HG03342 (cell line): ENCODE measurements at regions not wholly inside any gene's neighbourhood (a gene's known extent, or its start where the extent isn't known, plus 50 kb on each side); places are given as distances from the start of the nearest gene placed in this dataset.

ENCODE experiments used
- ATAC-seq: cut with Tn5 transposase; IDR thresholded peaks from one replicate; pipeline ENCODE4 v1.9.1; 2021; ENCODE audit warnings: mild to moderate bottlenecking, moderate library complexity; ENCODE audit not compliant: unreplicated experiment

GRCh38 chr4:123869286-123870215, 473.0 kb downstream of the SPRY1 start:
- no peak for ATAC-seq

- ATAC-seq: no peak
Measured at GRCh38 chr4:123870216-123870876, 473.8 kb downstream of the SPRY1 start.

GRCh38 chr4:123871341-123871740, 474.7 kb downstream of the SPRY1 start:
- no peak for ATAC-seq

- no peak for ATAC-seq
Measured at GRCh38 chr4:123874063-123874462, 477.5 kb downstream of the SPRY1 start.

GRCh38 chr4:123876143-123876542, 479.5 kb downstream of the SPRY1 start:
- no peak for ATAC-seq

- ATAC-seq: no peak
Measured at GRCh38 chr4:123876671-123877101, 480.1 kb downstream of the SPRY1 start.

DNA sequence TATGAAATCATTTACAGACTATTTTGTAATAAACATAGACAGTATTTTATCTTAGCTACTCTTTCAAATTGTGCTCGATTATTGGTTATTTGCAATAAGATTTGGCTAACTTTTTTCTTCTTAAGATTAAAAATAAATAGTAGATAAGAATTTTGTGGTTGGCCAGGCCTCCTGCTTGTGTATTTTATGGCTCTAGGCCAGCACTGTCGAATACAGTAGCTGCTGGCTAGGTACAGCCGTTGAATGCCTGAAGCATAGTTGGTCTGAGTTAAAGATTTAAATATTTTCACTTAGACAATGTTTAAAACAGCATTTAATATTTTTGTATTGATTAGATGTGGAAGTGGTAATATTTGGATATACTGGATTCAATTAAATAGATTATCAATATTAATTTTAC, 481.0 kb downstream of the SPRY1 start:
- ATAC-seq: no peak

- ATAC-seq: no peak
Measured at GRCh38 chr4:123878976-123879375, 482.4 kb downstream of the SPRY1 start.

GRCh38 chr4:123880631-123881030, 484.0 kb downstream of the SPRY1 start:
- ATAC-seq: no peak

- ATAC-seq: no peak
Measured at GRCh38 chr4:123884922-123885321, 488.3 kb downstream of the SPRY1 start.

DNA sequence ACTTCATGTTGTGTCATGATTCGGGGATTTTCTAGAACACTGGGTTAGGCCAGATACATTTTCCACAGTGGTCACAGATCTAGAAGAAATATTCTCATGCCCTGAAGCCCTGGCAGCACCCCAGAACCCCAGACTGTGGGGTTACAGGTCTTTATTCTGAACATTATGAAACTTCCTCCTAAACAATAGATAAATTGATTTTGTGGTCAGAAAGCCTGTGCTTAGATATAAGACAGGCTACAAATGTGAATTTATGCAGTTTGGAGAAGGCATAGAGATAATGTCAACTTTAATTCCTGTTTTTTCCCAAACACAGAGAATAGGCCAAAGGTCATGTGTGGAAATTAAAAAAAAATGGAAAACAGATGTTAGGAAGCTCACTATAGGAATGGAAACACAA, 492.9 kb downstream of the SPRY1 start:
- ATAC-seq: no peak

- ATAC-seq: no peak
Measured at GRCh38 chr4:123890889-123891288, 494.3 kb downstream of the SPRY1 start.

DNA sequence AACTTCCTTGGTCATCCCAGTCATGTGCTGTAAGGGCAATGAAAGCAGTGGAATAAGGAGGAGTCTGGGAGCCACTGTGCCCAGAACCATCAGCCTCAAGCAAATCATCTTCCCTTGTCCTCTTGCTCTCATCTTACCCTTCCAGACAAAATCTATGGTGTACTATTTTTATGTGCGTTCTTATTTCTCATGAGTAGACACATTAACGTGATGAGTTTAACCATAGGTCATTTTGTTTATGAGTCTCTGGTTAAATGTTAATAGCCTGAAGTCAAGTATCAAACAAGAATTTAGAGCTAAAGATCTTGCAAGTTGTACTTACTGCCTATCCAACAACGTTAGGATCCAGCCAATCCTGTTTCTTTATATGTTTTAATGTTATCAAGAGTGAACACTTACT, 495.3 kb downstream of the SPRY1 start:
- ATAC-seq: no peak

DNA sequence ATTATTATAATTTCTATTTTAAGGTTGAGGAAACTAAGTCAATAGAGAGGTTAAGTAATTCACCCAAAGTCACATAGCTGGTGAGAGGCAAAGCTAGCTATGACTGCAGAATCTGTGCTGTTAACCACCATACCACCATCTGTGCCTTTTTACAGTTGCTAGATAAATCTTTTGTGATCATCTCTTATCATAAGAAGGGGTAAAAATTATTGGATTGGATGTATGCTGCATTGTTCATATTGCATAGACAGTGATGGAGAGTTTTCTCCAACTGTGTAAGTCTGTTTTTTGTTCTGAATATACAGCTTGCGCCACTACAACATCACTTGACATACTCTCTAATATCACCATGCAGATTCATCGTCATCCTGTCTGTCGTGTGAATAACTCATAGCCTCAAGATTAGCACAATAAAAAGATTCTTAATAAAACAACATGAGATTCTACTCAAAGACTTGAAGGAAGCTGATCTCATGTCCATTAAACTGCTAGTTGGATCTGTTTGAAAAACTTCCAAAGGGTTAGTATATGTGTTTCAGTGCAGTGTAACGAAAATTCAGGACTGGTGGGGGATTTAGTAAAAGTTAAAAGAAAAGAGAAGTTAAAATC, 495.9 kb downstream of the SPRY1 start:
- ATAC-seq: no peak

- ATAC-seq: no peak
Measured at GRCh38 chr4:123893011-123893981, 496.7 kb downstream of the SPRY1 start.

- ATAC-seq: no peak
Measured at GRCh38 chr4:123896446-123897071, 500.0 kb downstream of the SPRY1 start.

DNA sequence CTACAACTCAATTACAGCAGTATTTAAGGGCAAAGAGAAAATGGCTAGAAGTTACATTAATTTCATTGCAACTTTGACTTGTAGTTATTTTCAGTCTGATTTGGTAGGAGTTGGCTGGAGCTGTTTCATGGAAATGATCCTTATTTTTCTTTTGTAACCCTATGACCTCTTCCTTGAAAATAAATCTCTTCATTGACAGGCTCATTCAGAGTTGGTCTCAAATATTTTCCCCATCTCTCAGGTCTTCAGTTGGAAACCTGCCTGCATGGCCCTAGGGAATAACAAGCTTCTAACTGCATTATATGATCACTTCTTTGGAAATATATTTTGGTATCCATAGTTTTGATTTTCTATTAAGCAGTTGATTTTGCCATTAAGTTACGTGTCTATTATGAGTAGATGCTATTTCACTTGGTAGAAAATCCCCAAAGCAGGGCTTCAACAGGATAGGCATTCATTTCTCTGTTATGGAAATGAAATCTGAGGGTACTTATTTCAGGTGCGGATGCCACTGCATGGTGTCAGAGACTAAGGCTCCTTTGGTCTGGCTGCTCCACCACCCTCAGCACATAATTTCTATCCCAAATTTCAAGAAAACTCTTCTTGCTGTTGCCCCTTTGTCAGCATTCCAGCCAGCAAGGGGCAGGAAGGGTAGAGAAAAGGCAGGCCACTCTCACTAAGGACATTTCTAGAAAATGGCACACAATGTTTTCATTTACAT, 502.5 kb downstream of the SPRY1 start:
- ATAC-seq: no peak

- no peak for ATAC-seq
Measured at GRCh38 chr4:123904882-123905281, 508.3 kb downstream of the SPRY1 start.

DNA sequence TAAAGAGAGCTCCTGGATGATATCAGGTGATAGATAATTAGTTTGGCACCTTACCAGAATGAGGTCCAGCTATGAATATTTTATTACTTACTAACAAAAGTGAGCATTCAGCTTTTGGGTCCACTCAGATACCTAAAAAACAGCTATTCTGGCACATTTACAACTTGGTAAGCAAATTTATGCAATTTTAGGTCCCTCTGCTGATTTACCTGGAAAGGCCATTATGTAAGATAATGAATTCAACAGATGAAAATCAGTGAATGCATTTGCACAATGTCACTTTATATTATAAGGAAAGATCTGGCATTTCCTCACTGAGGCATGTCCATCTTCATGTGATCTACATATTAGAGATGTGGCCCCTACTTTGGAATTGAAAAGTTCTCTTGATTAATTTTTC, 517.0 kb downstream of the SPRY1 start:
- ATAC-seq: no peak
